Right lobe of liver (tissue), 4 donors: ENCODE measurements at regions not wholly inside any gene's neighbourhood (a gene's known extent, or its start where the extent isn't known, plus 50 kb on each side); places are given as distances from the start of the nearest gene placed in this dataset.

Experiments
- POLR2A ChIP-seq: fragments of 450-650 bp; IDR thresholded peaks from one replicate; pipeline ENCODE4 v1.6.1; 2017; ENCODE audit warnings: antibody characterized with exemption, mild to moderate bottlenecking
- TF ChIP-seq, protein P1 (sequence below), 4 donors: fragments of 200-600 bp in 3 of 4; fragments of 450-650 bp in 1 of 4; IDR thresholded peaks; one replicate each; pipeline versions ENCODE4 v1.5.1 to v1.8.0; 2016 to 2022; ENCODE audit warnings: antibody characterized with exemption in 4 of 4, mild to moderate bottlenecking in 2 of 4
- donor health status: DM: no; HTN: no; CAD: no.
- donor health status: DM: no; HTN: no; CAD: no.
- donor health status: DM: no; HTN: yes; CAD: no.

DNA sequence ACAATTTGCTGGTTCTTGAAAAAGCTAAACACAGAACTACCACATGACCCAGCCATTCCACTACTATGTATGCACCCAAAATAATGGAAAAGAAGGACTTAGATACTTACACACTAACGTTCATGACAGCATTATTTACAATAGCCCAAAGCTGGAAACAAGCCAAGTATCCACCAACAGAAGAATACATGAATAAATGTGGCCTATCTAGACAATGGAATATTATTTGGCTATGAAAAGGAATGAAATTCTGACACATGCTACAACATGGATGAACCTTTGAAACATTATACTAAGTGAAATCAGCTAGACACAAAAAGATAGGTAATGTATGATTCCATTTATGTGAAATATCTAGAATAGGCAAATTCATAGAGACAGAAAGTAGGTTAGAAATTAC lies 67.4 kb upstream of the EXOC4 start:
- no peak for TF ChIP-seq POLR2A
- TF ChIP-seq, protein P1, sequence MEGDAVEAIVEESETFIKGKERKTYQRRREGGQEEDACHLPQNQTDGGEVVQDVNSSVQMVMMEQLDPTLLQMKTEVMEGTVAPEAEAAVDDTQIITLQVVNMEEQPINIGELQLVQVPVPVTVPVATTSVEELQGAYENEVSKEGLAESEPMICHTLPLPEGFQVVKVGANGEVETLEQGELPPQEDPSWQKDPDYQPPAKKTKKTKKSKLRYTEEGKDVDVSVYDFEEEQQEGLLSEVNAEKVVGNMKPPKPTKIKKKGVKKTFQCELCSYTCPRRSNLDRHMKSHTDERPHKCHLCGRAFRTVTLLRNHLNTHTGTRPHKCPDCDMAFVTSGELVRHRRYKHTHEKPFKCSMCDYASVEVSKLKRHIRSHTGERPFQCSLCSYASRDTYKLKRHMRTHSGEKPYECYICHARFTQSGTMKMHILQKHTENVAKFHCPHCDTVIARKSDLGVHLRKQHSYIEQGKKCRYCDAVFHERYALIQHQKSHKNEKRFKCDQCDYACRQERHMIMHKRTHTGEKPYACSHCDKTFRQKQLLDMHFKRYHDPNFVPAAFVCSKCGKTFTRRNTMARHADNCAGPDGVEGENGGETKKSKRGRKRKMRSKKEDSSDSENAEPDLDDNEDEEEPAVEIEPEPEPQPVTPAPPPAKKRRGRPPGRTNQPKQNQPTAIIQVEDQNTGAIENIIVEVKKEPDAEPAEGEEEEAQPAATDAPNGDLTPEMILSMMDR (IDR thresholded peaks at IDR 0.05) = no peak
